ENCODE measurements at regions not wholly inside any gene's neighbourhood (a gene's known extent, or its start where the extent isn't known, plus 50 kb on each side); places are given as distances from the start of the nearest gene placed in this dataset.

GRCh38 chr2:144593803-144594202, 73.9 kb upstream of the ZEB2 start:
- DNase-seq = no peak

GRCh38 chr2:144592500-144593256, 72.8 kb upstream of the ZEB2 start:
- no peak for DNase-seq

- no peak for DNase-seq
These were observed 67.4 kb upstream of the ZEB2 start for GRCh38 chr2:144587306-144587705.

- DNase-seq = no peak
These were observed 66.6 kb upstream of the ZEB2 start for GRCh38 chr2:144586476-144586875.

- no peak for DNase-seq
These were observed 64.0 kb upstream of the ZEB2 start for GRCh38 chr2:144583741-144584453.

- DNase-seq = no peak
These were observed 63.4 kb upstream of the ZEB2 start for GRCh38 chr2:144583381-144583729.

- DNase-seq = no peak
These were observed 62.9 kb upstream of the ZEB2 start for GRCh38 chr2:144582651-144583380.

GRCh38 chr2:144580521-144581161, 60.7 kb upstream of the ZEB2 start:
- DNase-seq = no peak

GRCh38 chr2:144579556-144579955, 59.6 kb upstream of the ZEB2 start:
- DNase-seq = no peak

GRCh38 chr2:144578099-144578498, 58.2 kb upstream of the ZEB2 start:
- no peak for DNase-seq

- DNase-seq = no peak
These were observed 53.1 kb upstream of the ZEB2 start for GRCh38 chr2:144572977-144573376.

GRCh38 chr2:144571770-144572169, 51.9 kb upstream of the ZEB2 start:
- no peak for DNase-seq

- no peak for DNase-seq
These were observed 50.6 kb upstream of the ZEB2 start for GRCh38 chr2:144570566-144570965.

Data from NCI-H748 treated with DMSO at 0.1 percent for 48 hours (cell line).